Subcutaneous abdominal adipose tissue (tissue), 5 donors: ENCODE measurements at regions not wholly inside any gene's neighbourhood (a gene's known extent, or its start where the extent isn't known, plus 50 kb on each side); places are given as distances from the start of the nearest gene placed in this dataset.

Experiments
- H3K27ac ChIP-seq: one replicate; pipeline ENCODE4 v1.7.0; 2013; ENCODE audit warnings: low read depth, mild to moderate bottlenecking, inconsistent platforms, low read length, moderate library complexity
- H3K27me3 ChIP-seq, 5 donors: one replicate each; pipeline ENCODE4 v1.7.0; 2013; ENCODE audit warnings: low read length in 5 of 5, inconsistent platforms in 1 of 5; ENCODE audit not compliant: control insufficient read depth in 5 of 5, insufficient read depth in 4 of 5
- H3K36me3 ChIP-seq, 5 donors: one replicate each; pipeline ENCODE4 v1.7.0; 2013; ENCODE audit warnings: low read length in 5 of 5; ENCODE audit not compliant: control insufficient read depth in 5 of 5, insufficient read depth in 5 of 5
- H3K4me1 ChIP-seq, 5 donors: one replicate each; pipeline ENCODE4 v1.7.0; 2013; ENCODE audit warnings: low read length in 5 of 5, mild to moderate bottlenecking in 3 of 5, moderate library complexity in 1 of 5; ENCODE audit not compliant: control insufficient read depth in 5 of 5, insufficient read depth in 5 of 5
- H3K4me3 ChIP-seq, 5 donors: one replicate each; pipeline ENCODE4 v1.7.0; 2013; ENCODE audit warnings: low read length in 5 of 5, low read depth in 1 of 5
- H3K9ac ChIP-seq, 5 donors: one replicate each; pipeline ENCODE4 v1.7.0; 2013; ENCODE audit warnings: low read length in 5 of 5, mild to moderate bottlenecking in 4 of 5, moderate library complexity in 3 of 5
- H3K9me3 ChIP-seq, 5 donors: one replicate each; pipeline ENCODE4 v1.7.0; 2013; ENCODE audit warnings: low read length in 5 of 5; ENCODE audit not compliant: control insufficient read depth in 5 of 5
- donor health status: healthy.
- donor health status: healthy.
- donor health status: healthy.
- donor health status: healthy.
- donor health status: healthy.

- H3K27me3 ChIP-seq, result no peaks in the 10 kb centered on the region
- no peak overlapping the region for H3K4me3 ChIP-seq
- no peak overlapping the region for H3K9ac ChIP-seq
- H3K36me3 ChIP-seq, result no peaks in the 10 kb centered on the region
- H3K27ac ChIP-seq, result no peak overlapping the region
- no peaks in the 10 kb centered on the region for H3K4me1 ChIP-seq
- peaks cover 0 to 3% (median 0%) of the 10 kb centered on the region in 5 donors for H3K9me3 ChIP-seq
These were observed 216.8 kb upstream of the SATB1 start for GRCh38 chr3:18641916-18642315.

GRCh38 chr3:18635215-18635614 is 210.1 kb upstream of the SATB1 start:
- no peaks in the 10 kb centered on the region for H3K36me3 ChIP-seq
- no peaks in the 10 kb centered on the region for H3K4me1 ChIP-seq
- H3K4me3 ChIP-seq, result no peak overlapping the region
- peaks cover 0 to 3% (median 0%) of the 10 kb centered on the region in 5 donors for H3K9me3 ChIP-seq
- no peak overlapping the region for H3K27ac ChIP-seq
- no peak overlapping the region for H3K9ac ChIP-seq
- H3K27me3 ChIP-seq, result no peaks in the 10 kb centered on the region

GRCh38 chr3:18634461-18634860 is 209.3 kb upstream of the SATB1 start:
- Histone ChIP-seq H3K4me3 (no peak overlapping the region), H3K9me3 (peaks cover 0 to 3% (median 0%) of the 10 kb centered on the region in 5 donors), H3K4me1 (no peaks in the 10 kb centered on the region), H3K36me3 (no peaks in the 10 kb centered on the region), H3K9ac (no peak overlapping the region), H3K27ac (no peak overlapping the region), H3K27me3 (no peaks in the 10 kb centered on the region)

GRCh38 chr3:18633002-18633401 is 207.9 kb upstream of the SATB1 start:
- H3K9me3 ChIP-seq, result no peaks in the 10 kb centered on the region
- H3K4me1 ChIP-seq, result no peaks in the 10 kb centered on the region
- H3K9ac ChIP-seq, result no peak overlapping the region

GRCh38 chr3:18630295-18630694 is 205.2 kb upstream of the SATB1 start:
- no peaks in the 10 kb centered on the region for H3K9me3 ChIP-seq
- H3K36me3 ChIP-seq, result no peaks in the 10 kb centered on the region
- H3K27ac ChIP-seq, result no peak overlapping the region
- no peak overlapping the region for H3K4me3 ChIP-seq
- no peaks in the 10 kb centered on the region for H3K27me3 ChIP-seq
- no peak overlapping the region for H3K9ac ChIP-seq
- H3K4me1 ChIP-seq, result no peaks in the 10 kb centered on the region

More at GRCh38 chr3:18633002-18633401, 207.9 kb upstream of the SATB1 start:
- Histone ChIP-seq H3K4me3 (no peak overlapping the region), H3K27me3 (no peaks in the 10 kb centered on the region), H3K27ac (no peak overlapping the region), H3K36me3 (no peaks in the 10 kb centered on the region)

GRCh38 chr3:18625085-18625484 is 199.9 kb upstream of the SATB1 start:
- Histone ChIP-seq H3K4me3 (no peak overlapping the region), H3K4me1 (no peaks in the 10 kb centered on the region), H3K27me3 (no peaks in the 10 kb centered on the region), H3K27ac (no peak overlapping the region), H3K9me3 (no peaks in the 10 kb centered on the region), H3K36me3 (no peaks in the 10 kb centered on the region), H3K9ac (no peak overlapping the region)

GRCh38 chr3:18623220-18623619 is 198.1 kb upstream of the SATB1 start:
- H3K4me3 ChIP-seq, result no peak overlapping the region
- no peak overlapping the region for H3K27ac ChIP-seq
- H3K9ac ChIP-seq, result no peak overlapping the region
- H3K4me1 ChIP-seq, result no peaks in the 10 kb centered on the region
- no peaks in the 10 kb centered on the region for H3K36me3 ChIP-seq
- no peaks in the 10 kb centered on the region for H3K9me3 ChIP-seq
- H3K27me3 ChIP-seq, result no peaks in the 10 kb centered on the region

- no peak overlapping the region for H3K27ac ChIP-seq
- no peak overlapping the region for H3K4me3 ChIP-seq
- H3K9ac ChIP-seq, result no peak overlapping the region
- H3K4me1 ChIP-seq, result no peaks in the 10 kb centered on the region
- H3K36me3 ChIP-seq, result no peaks in the 10 kb centered on the region
- no peaks in the 10 kb centered on the region for H3K9me3 ChIP-seq
- H3K27me3 ChIP-seq, result no peaks in the 10 kb centered on the region
These were observed 193.6 kb upstream of the SATB1 start for GRCh38 chr3:18618723-18619122.

GRCh38 chr3:18611991-18612390 is 186.9 kb upstream of the SATB1 start:
- Histone ChIP-seq H3K9ac (no peak overlapping the region), H3K36me3 (no peaks in the 10 kb centered on the region), H3K27ac (no peak overlapping the region), H3K27me3 (no peaks in the 10 kb centered on the region), H3K4me1 (no peaks in the 10 kb centered on the region), H3K4me3 (no peak overlapping the region), H3K9me3 (peaks cover 0 to 3% (median 0%) of the 10 kb centered on the region in 5 donors)

GRCh38 chr3:18609187-18609586 is 184.0 kb upstream of the SATB1 start:
- H3K4me3 ChIP-seq, result no peak overlapping the region
- no peaks in the 10 kb centered on the region for H3K36me3 ChIP-seq
- H3K27ac ChIP-seq, result no peak overlapping the region

GRCh38 chr3:18597919-18598318 is 172.8 kb upstream of the SATB1 start:
- Histone ChIP-seq H3K9me3 (peaks cover 0 to 8% (median 0%) of the 10 kb centered on the region in 5 donors), H3K4me1 (no peaks in the 10 kb centered on the region), H3K9ac (no peak overlapping the region), H3K27ac (no peak overlapping the region), H3K27me3 (no peaks in the 10 kb centered on the region), H3K4me3 (no peak overlapping the region), H3K36me3 (no peaks in the 10 kb centered on the region)

More at GRCh38 chr3:18609187-18609586, 184.0 kb upstream of the SATB1 start:
- no peaks in the 10 kb centered on the region for H3K4me1 ChIP-seq
- H3K9me3 ChIP-seq, result peaks cover 0 to 3% (median 0%) of the 10 kb centered on the region in 5 donors
- no peak overlapping the region for H3K9ac ChIP-seq
- H3K27me3 ChIP-seq, result no peaks in the 10 kb centered on the region
